Islet precursor cell (in vitro differentiated cells): ENCODE measurements at regions not wholly inside any gene's neighbourhood (a gene's known extent, or its start where the extent isn't known, plus 50 kb on each side); places are given as distances from the start of the nearest gene placed in this dataset.

Experiments used
- DNase-seq: peaks from one replicate; pipeline ENCODE4 v3.0.0-alpha.2; 2018

DNA sequence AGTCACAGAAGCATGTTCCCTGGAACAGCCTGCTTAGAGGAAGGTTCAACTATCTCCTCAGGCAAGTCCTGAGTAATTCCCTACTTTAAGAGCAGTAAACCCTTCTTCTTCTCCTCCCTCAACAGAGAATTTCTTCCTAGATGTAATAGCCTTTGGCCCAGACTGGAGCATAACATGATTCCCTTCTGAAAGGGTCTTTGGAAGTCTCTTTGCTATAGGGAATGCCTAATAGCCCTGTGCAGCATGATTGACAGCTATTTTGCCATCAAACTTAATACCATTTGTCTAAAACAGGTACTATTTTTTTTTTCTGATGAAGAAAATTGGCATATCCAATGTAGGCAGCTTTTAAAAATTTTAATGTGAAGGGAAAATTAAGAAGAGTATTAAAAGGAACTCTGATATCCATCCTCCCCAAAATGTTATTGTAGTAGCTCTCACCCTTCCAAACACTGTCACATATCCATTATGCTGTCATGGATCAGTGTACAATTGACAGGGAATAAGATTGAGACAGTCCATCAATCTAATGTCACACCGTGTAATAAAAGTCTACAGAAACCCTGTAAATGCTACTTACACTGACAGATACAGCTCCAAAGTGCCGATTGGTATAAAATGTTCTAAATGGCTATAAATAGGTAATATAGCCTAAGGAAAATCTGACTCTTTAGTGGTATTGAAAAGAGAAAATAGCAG is 884.6 kb downstream of the TTLL7 start:
- DNase-seq = no peak

DNA sequence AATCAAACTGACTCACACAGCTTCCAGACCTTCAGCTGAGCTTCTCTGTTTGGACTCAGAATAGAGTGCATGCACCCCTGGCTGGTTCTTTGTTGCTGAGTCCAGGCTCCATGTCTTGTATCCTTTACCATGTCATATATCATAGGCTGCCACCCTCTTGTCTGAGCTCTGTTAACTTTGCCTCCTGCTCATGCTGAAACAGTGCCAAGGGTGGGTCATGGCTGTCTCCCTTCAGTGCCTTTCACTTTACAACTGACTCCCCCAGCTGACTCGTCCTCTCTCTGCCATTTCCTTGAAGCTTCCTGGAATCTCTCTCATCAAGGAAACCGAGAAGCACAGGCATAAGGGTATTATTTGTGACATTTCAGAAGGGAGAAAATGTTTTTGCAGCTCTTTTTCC is 885.3 kb downstream of the TTLL7 start:
- no peak for DNase-seq

DNA sequence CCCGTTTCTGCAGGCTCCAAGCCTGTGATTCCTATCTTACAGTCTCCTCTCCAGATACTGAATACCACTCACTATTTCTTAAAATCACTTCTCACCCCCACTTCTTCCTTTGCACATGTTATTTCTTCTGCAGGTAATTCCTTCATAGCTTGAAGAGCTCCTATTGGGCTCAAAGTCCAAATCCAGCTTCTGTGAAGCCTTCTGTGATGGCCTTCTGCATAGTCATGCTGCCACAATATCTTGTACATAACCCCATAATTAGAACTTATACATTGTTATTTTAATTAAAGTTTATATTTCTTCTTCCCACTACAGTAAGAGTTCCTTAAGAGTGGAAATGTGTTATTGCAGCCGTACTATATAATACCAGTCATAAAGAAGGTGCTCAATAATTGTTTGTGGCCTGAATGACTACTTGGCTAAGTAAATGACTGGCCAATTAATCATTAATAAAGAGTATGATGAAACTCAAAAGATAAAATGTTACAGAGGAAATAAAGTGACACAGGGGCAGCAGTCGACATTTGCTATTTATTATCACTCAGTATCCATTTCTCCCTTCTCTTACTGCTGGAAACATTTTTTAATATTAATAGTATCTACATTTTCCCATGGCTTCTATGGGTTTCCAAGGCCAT is 886.6 kb downstream of the TTLL7 start:
- DNase-seq = no peak

DNA sequence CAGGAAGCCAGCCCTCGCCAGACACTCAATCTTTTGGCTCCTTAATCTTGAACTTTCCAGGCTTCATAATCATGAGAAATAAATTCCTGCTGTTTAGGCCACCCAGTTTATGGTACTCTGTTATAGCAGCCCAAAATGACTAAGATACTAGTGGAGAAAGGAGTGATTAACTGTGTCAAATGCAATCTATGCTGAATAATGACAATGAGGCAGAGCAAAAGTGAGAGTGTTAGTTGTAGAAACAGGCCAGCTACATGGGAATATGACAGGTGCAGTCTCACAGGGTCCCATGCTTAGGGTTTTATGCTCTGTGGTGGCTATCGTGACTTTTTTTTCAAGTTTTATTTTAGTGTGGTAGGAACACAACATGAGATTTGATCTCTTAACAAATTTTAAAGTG is 888.8 kb downstream of the TTLL7 start:
- no peak for DNase-seq

DNA sequence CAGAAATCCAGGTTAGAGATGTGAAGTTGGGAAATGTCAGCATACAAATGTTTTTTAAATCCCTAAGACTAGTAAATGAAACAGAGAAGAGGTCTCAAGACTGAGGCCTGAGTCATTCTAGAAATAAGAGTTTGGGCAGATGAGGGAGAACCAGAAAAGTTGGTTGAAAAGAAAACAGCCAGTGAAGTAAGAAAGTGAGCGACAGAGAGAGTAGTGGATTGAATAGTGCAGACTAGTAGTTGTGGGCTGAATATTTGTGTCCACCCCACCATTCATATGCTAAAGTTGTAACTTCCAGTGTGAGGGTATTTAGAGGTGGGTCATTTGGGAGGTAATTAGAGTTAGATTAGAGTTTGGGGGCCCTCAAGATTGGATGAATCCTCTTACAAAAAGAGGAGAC is 889.2 kb downstream of the TTLL7 start:
- DNase-seq = no peak

DNA sequence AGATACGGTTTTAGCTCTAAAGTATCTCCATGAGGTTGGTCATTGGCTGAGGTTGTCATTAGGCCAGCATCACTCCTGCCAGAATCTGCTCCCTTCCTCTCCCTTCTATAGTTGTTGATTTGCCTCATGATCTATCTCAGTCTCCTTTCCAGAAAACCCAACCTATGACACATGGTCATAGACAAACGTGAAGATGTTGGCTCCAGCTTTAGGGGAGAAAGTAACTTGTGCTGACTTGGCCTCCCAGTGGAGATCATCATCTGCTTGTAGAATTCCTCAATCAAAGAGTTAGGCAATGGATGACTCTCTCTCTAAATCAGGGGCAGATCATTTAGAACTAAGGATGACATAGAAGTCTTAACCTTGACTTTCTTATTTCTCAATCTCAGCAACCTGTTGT is 894.4 kb downstream of the TTLL7 start:
- no peak for DNase-seq

DNA sequence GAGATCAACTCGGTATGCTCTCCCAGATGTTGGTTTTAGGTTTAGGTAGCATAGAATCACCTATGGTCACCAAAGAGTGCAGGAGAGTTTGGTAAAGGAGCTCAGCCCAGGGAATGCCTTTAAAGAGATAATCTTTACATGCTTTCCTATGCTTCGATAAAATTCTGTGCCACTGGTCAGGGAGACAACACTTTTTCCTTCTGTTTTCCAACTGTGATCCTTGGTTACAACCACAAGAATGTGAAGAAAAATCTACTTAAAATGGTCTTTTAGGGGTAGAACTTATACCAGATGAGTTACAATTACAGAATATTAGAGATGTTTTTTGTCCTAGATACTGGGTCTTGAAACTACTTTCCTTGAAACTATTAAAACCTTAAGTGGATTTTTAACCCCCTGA is 895.6 kb downstream of the TTLL7 start:
- no peak for DNase-seq

DNA sequence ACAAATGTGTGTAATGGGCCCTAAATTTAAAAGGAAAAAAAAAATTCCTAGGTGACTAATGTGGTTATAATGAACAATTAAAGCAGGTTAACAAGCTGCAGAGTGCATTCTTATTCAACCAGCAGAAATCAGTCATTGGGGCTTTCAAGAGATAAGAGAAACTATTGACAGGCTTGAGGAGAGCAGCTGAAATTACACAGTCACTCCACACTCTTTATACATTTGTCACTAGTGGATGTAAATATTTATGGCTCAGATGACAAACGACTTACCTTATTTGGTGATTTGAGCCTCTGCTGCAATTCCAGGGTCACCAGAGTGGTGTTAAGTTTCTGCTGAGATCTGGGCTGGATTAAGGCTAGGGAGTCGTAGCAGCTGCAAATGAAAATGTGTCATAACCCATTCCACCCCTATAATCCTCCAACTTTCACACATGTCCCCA is 896.3 kb downstream of the TTLL7 start:
- DNase-seq = peak; percentile 70

DNA sequence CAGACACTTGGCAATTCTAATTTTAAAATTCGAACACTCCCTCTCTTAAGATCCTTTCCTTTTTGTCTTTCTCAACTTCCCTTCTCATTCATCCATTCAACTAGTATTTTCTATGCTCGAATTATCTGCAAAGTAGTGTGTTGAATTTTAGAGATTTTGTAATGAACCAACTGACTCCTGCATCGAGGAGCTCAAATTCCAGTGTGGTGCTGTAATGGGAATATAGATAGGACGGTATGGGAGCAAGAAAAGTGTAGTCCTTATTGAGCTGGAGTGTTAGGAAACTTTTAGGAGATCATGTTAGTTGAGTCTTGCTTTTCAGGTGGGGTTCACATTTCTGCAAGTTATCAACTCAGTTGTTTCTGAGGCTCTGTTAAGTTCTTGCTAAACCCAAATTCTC is 897.5 kb downstream of the TTLL7 start:
- DNase-seq = no peak

DNA sequence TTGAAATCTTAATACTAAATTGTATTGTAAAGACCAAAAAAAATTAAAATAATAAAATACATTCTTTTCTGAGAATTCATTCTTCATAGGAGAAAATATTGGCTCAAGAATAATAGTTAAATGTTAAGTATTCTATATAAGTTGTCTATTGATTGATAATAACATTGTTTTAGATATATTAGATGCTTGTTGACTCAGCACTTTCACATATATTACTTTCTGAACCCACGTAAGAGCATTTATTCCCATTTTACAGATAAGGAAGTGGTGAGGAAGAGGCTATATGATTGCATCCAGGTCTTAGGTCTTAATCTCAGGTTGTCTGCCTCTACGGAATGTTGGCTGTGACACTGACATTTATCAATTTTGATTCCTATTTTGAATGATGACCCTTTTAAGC is 898.8 kb downstream of the TTLL7 start:
- no peak for DNase-seq

DNA sequence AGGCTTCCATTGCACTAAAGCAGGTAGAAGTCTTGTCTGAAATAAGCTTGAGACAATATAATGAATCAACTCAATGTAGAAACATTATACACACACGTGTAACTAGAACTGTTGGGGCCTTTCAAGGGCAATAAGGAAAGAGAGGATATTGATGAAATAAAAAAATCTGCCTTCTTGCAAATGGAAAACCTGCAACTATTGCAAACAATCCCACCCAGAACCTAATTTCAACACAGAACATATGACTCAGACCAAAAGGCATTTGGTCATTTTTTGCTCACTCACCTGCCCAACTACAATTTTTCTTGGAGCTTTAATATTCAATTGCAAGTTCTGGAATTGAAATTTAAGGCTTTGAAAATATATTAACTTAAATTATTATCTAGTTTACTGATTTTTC is 900.1 kb downstream of the TTLL7 start:
- no peak for DNase-seq

DNA sequence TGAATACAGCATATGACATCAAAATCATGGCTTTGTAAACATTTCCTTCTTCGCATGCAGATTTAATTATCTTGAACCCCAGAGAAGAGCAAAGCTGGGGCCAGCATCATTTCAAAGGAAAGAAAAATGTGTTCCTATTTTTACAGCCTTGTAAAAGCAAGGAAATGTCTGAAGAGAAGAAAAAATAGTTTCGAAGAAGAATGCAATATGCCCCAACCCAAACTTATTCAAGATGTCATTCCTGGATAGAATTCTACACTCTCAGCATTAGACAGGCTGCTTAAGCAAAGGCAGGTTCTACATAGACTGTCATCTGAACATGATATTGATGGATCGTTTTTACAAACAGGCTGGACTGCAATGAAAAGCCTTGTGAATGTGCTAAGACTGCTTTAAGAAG is 900.8 kb downstream of the TTLL7 start:
- DNase-seq = no peak

DNA sequence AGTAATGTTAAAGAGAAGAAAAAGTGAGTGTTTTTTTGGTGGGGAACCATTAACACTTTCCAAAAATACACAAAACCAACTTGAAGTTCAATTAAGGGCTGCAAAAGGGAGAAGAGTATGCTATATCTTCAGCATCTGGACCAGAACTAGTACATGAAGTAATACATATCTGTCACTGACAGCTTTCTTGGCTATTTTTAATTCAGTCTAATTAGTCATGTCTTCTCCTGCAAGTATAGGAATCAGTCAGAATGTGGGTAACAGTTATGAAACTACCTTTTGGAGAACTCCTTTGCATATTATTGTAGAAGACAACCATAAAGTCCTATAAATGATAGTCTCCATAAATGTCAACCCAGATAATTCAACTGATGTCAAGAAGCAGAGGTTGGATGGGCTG is 901.2 kb downstream of the TTLL7 start:
- DNase-seq = no peak

DNA sequence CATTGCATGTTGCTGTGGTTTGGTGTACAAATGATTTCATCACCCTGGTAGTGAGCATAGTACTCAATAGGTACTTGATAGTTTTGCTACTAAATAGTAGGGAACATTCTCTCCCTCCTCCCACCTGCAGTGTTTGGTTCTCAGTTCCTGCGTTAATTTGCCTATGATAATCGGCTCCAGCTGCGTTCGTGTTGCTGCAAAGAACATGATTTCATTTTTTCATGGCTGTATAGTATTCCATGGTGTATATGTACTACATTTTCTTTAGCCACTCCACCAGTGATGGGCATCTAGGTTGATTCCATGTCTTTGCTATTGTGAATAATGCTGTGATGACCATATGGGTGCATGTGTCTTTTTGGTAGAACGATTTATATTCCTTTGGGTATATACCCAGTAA is 903.4 kb downstream of the TTLL7 start:
- DNase-seq = no peak

DNA sequence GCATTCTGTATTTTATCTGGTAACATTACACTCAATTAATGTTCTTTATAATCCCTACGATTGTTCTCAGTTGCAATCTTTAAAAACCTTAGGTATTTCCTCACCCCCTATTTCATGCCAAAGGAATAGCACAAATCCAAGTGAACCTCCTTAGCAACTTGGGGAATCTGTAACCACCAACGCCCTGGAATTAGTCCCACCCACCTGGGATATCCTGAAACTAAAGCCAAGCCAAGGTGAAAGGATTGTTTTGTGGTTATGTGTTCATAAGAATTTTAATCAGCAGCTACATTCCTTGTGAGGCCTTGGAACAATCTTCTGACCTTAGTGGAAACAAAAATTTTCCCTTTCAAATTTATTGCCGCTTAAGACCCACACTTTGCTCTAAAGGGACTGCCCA is 908.7 kb downstream of the TTLL7 start:
- no peak for DNase-seq

DNA sequence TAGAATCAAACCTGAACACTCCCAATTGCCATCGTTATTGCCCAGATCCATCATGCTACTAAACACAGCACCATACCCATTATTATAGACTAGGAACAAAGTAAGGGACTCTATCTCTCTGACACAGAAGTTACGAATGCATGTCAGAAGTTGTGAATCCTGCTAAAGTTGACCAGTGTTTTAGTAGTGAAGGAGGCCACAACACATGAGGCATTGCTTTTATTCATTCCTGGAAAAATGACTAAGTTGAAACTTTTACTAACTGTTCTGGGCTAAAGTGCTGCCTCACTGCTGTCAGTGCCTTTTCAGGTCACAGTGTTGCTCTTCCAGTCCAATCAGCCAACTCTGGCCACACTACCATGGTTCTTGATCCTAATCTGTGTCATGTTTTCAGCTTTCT is 911.1 kb downstream of the TTLL7 start:
- no peak for DNase-seq

DNA sequence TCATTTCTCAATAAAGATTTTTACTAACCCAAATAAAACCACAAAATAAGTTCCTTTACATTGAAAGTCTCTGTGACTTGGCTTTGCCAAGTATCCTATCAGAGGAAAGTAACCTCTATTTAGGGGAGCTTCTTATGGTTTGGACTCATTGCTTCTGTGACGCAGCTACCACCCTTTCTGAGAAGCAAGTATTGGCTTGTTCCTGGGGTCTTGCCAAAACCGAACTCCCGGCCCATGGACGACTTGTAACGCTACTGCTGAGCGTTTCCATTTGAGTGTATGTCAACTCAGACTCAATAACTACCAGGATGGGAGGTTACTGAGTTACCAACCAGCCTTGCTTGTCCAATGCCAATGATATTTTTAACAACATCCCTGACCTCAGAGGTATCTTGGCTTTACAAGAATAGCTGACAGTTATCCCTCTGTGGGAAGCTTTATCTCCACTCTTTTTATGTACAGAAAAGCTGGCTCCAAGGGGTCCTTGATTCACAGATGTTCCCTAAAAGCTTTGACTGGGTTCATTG is 911.9 kb downstream of the TTLL7 start:
- no peak for DNase-seq

DNA sequence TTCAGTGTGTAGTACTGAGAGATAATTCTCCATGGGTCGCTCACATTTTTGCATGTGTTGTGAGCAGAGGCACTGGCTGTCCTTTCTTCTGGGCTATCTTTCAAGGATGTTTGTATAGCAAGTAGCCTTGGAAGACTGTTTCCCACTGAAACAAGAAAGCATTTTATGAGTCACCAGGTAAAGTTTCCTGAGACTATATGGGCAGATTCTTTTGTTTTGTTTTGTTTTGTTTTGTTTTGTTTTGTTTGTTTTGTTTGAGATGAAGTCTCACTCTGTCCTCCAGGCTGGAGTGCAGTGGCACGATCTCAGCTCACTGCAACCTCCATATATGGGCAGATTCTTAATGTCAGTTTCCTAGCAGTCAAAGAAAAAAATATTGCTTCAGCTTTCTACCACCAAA is 912.6 kb downstream of the TTLL7 start:
- no peak for DNase-seq

DNA sequence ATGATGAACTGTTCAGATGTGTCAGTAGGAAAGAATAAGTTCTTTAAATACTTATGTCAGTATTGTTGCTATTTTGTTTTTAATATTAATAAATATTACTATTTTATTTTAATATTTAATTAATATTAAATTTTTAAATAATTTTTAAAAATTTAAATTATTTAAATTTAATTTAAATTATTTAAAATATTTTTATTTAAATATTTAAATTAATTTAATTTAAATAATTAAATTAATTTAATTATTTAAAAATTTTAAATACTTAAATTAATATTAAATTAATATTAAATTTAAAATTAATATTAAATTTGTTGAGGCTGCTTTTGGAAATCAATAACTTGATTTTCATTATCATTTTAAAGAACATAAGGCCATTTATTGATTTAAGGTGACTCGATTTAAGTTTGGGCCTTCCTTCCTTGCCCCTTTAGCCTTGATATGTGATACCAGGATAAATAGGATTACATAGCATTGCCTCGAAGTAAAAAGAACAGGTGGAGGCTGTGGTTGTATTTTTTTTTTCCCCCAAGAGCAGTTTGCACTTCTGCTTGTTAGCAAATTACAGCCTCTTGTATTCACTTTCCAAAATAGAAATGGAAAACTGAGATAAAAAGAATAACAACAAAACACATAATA is 915.2 kb downstream of the TTLL7 start:
- DNase-seq = no peak

DNA sequence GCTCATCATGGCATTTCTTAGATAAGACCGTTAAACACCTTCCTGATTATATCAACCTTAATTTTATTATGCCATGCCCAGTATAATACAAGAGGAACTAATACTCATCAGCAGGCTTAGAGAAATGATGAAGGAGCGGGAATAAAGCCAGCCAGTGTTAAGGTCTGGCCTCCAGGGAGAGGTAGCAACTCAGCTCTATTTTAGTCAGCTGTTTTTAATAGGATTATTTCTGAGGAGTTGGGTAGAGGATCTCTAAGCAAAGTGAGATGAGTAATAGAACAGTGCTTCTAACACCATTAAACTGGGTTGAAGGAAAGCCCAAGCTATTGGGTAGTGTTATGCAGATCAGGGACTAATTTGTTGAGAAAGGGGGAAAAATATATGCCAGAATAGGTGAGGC is 921.5 kb downstream of the TTLL7 start:
- DNase-seq = no peak

DNA sequence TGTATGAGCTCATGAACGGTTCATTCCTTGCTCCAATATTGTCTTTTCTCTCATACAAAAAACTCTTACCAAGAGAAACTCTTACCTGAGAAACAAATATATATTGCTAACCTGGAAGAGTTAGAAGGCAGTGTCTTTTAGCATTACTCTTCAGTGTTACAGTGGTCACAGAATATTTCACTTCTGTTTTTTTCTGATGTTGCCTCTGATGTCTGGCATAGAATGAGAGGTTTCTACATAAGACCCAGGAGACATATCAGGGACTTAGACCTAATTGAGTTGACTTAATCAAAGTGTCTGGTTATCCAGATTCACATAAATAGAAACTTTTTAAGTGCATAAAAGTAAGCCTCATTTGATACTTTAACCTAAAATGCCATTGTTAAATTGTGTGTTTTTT is 923.8 kb downstream of the TTLL7 start:
- no peak for DNase-seq

DNA sequence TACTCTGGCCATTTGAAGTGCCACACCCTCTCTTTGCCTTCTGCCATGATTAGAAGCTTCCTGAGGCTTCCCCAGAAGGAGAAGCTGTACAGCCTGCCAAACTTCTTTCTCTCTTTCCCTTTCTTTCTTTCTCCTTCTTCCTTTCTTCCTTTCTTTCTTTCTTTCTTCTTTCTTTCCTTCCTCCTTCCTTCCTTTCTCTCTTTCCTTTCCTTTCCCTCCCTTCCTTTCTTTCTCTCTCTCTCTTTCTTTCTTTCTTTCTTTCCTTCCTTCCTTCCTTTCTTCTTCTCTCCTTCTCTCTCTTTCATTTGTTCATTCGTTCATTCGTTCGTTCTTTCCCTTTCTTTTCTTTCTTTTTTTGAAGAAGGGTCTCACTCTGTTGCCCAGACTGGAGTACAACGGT is 931.0 kb downstream of the TTLL7 start:
- DNase-seq = no peak

DNA sequence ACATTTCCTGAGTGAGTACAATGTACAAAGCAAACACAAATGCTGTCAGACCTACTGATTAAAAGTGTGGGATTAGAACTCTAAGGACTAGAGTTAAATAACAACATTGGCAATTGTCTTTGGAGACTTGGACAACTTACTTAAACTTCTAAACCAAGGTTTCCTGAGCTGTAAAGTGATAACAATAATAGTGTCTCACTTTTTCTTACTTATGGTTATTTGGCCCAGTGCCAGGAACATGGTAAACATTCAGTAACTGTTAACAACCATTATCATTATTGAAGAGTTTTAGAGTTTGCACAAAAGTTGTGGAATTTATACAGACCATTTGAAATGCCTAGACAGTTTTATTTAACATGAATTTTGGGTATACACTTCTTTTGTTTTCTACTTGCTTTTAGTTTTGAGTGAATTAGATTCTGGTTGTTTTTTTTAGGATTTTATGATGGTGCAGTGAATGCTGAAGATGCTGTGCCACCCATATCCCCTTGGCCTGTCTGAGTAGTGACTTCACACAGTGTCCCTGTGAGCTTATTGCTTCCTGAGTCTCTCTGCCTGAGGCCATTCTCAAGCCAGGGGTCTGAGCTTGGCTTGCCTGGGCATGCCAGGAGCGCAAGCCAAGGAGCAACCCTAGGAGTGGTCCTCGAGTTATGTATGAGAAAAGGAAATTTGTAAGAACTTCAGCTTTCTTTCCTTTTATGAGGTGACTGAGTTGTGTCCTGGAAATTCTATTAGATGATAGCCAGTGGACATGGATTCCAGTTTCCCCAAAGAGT is 932.8 kb downstream of the TTLL7 start:
- peak; percentile 56 for DNase-seq
